LoVo (cell line): ENCODE measurements at regions not wholly inside any gene's neighbourhood (a gene's known extent, or its start where the extent isn't known, plus 50 kb on each side); places are given as distances from the start of the nearest gene placed in this dataset.

Source experiments
- DNase-seq: peaks from one replicate; pipeline ENCODE4 v3.0.0-alpha.2; 2016; ENCODE audit warnings: low spot score

DNA sequence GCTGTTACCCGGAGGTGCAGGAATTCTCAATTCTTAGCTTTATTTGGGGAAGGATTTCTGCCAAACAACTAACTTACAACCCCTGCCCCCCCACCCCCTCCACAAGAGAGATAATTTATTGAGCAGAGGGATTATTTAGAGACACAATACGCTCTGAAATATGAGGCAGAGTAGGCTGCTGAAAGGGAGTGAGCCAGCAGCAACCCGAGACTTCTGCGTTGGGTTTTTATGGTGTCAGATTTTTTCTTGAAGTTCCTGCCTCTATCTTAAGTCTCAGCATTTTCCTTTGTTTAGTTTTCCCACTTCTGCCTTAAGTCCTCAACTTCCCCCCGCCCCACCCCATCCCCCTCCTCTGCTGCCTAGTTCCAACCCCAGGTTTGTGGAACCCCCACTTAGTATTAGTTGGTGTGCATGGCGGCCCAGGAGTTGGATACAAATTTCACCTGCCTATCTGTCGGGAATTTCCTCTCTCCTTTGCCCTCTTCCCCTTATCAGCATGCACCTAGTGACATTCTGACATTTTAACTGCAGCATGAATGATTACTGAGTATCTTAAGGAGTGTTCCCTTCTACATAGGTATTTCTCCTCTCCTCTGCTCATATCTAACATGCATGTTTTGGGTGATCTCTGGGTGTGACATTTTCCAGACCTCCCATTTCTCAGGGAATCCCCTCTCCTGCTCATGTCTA lies 1635.9 kb upstream of the LRRTM1 start:
- DNase-seq = no peak

DNA sequence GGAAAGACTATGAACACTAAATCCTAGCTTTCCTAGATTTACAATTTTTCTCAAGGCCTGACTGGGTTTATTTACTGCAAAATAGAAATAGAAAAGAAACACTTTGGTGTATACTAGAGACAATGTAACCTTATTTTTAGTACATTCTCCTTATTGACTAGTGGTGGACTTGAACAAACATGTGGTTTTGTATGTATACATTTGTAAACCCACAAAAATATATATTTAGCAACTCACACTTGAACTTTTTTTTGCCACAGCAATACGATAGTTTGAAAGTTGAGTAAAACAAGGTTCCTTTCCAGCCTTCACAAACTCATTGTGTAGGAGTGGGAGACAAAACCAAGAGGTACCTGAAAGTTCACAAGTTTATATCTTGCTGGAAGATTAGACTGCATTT lies 1633.4 kb upstream of the LRRTM1 start:
- DNase-seq = no peak

DNA sequence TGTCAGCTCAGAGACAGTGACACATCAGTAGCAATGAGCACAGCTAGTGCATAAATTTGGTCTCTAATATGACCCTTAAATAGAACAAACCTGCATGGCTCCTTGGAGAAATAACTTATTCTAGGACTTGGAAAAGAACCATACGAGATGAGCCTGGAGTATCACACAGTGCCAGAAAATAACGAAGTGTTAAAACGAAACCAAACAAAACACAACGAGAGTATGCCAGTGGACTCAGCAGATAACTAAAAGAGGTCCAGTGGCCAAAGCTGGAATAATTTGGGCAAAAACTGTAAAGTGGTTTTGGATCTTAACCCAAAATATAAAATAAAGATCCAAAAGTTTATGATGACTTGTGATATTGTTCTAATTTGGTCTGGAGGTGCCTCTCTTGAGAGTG lies 1599.0 kb upstream of the LRRTM1 start:
- DNase-seq = no peak

DNA sequence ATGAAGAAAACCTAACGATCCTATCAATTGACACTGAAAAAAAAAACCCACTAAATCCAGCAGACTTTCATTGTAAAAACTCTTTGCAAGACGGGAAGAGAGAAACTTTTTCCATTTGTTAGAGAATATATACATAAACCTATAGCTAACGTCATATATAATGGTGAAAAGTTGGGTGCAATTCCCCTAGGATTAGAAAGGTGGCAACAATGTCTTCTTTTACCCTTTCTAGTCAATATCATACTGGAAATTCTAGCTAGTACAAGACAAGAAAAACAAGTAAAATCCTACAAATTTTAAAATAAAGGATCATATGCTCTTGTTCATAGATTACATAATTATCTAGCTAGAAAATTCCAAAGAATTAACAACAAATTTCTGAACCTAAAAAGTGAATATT lies 1596.5 kb upstream of the LRRTM1 start:
- DNase-seq = no peak

DNA sequence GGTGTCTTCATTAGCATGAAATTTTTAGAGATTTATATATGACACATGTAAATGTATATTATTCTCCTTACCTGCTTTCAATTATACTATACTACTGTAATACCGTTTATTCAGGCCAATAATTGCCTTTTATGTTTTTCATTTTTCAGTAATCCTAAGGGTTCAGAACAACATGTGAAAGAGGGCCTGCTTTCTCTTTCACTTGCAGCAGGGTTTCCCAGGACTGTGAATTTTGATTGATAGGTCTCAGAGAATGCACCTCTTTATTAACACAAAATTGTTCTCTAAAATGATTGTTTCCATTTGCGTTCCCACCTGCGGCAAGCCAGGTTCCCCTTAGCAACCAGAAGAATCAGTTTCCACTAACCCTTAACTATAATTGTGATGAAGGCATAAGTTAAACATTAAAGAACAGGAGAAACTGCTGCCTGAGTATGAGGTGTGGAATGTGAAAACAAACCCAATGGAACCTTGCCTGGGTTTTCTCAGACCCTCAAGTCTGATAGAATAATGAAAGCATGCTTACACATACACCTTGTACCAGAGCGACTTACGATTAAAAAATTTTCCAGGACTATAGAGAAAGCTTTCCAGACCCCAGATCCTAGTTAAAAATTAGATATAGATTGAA lies 1591.2 kb upstream of the LRRTM1 start:
- DNase-seq = no peak

DNA sequence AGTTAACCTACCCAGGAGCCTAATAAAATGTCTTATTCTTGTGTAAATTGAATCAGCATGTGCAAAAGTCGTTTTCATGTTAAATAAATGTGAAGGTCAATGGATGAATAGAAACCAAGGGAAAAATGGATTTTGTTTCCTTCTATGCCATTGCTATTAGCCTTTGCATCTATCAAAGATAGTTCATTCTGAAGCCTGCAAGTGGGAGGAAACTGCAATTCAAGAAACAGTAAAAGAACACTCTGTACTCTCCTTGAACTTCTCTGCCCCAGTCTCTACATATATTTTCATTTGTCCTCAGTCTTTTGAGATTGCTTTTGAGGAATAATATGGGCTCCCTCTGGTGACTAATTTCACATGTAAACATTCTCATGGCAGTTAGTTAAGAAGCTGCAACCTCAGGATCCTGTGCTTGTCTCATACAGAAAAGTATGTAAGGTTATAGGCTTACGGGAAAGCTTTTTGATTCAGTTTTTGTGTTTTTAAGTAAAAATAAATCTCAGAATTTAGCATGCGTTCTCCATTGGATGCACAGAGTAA lies 1590.0 kb upstream of the LRRTM1 start:
- DNase-seq = no peak

DNA sequence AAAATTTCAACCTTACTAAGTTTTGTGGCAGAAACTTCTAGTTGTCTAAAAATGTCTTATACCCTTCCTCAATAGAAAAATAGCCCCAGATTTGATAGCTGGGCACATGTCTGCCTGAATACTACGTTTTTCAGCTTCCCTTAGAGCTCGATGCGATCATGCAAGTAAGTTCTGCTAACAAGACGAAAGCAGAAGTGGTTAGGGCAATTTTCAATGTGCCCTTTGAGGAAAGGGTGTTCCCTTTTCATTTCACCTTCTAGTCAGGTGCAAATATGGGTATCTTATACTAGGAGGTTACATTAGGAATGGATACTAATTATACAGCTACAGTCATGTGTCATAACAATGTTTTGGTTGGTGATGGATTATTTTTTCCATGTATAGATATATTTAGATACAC lies 1572.1 kb upstream of the LRRTM1 start:
- DNase-seq = no peak

DNA sequence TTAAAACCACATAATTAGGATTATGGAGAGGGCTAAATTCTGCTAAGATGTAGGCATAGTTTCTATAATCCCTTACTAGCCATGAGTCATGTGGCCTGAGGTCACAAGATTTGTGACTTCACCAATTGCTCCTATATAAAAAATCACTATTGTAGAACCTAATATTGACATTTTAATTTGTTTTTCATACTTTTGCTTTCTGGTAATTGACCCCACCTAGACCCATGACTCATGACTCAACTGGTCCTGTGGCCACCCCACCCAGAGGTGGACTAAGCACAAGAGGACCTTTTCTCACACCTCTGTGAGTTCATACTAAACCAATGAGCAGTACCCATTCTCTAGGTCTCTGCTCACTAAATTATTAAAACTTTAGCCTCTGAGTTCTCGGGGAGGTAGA lies 1567.5 kb upstream of the LRRTM1 start:
- DNase-seq = no peak

DNA sequence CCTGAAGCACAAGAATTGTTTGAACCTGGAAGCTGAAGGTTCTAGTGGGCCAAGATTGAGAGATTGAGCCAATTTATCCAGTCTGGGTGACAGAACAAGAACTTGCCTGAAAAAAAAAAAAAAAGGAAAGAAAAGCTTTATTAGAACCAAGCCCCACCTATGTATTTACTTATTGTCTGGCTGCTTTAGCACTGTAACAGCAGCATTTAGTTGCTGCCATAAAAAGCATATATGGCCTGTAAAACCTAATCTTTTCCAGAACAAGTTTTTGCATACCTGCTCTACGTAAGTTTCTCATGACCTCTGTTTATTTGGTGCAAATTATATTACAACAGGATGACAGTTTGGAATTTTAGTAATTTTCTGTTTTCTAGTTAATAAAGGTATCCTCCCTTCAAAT lies 1565.6 kb upstream of the LRRTM1 start:
- no peak for DNase-seq

DNA sequence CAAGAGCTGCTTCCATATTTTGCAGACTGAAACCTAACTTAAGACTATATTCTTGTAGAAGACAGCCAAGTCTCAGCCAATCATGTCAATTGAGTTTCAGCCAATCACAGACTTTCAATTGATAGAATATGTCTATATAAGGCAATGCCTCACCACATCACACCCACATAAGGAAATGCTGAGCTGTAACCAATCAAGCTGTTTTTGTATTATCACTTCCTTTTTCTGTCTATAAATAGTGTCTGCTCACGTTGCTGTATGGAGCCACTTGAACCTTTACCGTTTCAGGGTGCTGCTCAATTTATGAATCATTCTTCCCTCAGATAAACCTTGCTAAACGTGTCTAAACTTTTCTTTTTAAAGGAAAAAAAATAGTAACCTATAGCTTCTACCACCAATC lies 1554.4 kb upstream of the LRRTM1 start:
- no peak for DNase-seq

DNA sequence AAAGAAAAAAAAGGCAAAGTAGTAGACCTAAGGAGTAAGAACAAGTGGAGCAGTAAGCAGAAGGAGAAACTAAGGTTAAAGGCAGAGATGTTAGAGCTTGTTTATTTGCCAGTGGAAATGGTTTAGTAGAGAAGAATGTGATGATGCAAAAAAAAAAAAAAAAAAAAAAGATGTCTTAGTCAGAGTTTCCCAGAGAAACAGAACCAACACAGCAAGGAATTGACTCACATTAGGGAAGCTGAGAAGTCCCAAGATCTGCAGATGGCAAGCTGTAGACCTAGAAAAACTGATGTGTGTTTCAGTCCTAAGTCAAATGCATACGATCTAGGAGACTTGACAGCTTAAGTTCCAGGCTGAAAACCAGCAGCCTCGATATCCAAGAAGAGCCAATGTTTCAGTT lies 1548.8 kb upstream of the LRRTM1 start:
- DNase-seq = no peak

DNA sequence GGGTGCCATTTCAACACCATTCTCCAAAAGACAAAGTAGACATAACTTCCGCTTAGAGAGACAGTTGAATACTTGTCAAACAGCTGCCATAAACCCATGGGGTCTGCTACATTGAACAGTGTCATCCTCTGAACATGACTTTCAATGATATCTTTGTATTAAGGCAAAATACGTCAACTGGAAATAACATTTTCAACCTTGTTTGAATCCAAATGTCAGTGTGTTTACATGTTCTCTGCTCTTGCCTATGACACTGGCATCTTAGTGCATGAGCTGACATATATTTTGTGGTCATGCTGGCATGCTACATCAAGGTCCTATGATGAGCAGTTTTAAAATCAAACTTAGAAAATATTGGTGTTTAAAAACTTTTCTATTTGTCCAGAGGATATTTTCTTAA lies 1548.1 kb upstream of the LRRTM1 start:
- DNase-seq = no peak

DNA sequence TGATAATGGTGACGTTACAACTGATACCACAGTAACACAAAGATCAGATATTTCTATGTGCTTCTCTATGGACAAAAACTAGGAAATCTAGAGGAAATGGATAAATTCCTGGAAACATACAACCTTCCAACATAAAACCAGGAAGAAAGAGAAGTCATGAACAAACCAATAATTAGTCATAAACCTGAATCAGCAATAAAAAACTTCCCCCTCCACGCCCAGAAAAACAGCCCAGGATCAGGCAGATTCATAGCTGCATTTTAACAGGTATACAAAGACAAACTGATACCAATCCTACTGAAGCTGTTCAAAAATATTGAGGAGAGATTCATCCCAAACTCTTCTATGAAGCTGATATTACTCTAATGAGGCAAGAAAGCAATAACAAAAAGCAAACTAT lies 1535.2 kb upstream of the LRRTM1 start:
- DNase-seq = no peak

DNA sequence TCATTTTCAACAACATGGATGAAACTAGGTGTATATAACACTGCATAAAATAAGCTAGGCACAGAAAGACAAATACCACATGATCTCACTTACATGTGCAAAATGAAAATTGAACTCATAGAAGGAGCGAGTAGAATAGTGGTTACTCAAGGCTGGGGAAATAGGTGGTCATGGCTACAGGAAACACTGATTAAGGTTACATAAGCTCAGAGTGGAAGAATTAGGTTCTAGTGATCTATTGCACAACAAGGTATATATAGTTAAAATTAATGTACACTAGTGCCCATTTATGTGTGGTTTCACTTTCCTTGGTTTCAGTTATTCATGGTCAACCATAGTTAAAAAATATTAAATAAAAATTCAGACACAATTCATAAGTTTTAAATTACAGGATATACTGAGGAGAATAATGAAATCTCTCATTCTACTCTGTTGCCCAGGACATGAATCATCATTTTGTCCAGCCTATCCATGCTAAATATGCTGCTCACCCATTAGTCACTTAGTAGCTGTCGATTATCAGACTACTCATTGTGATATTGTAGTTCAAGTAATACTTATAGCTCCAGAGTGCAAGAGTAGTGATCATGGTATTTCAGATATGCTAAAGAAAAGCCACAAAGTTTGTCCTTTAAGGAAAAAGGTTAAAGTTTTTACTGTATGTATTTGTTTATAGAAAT lies 1530.9 kb upstream of the LRRTM1 start:
- no peak for DNase-seq

DNA sequence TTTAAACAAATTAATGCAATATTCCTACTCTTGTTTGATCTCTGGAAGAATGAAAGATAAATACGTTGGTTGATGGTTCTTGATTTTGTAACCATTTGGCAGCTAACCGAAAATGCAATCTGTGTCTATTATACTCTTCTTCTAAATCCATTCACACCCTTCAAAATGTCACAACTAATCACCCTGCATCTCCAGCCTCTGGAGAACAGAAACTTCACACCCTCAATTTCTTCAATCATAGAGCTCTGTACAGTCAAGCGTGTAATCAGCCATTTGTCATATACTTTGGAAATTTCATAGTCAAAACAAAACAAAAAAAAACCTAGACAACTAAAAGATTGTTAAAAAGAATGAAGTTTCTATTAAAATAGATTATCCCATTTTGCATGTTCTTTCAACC lies 1482.3 kb upstream of the LRRTM1 start:
- DNase-seq = no peak

DNA sequence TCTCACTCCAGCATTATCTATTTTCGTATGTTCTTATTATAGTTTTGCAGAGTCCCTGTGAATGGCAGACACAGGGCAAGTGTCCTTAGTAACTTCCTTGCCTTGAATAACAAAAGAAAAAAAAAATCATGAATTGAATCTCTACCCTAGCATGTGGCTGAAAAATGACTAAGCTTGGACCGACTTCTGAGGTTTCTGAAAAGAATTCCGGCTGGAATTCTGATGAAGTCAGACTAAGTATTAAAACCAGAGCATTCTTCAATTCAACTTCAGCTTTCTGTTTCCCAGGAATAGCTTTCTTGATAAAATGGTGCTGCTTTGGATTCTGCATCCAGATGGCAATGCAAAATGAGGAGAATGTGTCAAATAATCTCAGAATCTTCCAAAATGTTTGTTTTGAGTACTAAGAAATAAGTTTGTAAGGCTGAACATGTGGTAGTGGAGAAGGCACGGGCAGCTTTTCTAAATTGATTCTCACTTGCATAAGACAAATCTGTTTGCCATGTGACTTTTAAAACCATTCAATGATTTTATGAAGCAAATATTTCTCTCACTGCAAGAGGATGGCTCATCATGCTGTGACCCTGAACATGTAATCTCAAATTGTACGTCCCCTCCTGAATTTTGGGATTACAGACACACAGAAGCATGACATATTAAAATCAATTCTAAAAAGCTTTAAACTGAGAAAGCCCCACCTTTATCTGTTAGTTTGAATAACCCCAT lies 1462.8 kb upstream of the LRRTM1 start:
- DNase-seq = no peak

DNA sequence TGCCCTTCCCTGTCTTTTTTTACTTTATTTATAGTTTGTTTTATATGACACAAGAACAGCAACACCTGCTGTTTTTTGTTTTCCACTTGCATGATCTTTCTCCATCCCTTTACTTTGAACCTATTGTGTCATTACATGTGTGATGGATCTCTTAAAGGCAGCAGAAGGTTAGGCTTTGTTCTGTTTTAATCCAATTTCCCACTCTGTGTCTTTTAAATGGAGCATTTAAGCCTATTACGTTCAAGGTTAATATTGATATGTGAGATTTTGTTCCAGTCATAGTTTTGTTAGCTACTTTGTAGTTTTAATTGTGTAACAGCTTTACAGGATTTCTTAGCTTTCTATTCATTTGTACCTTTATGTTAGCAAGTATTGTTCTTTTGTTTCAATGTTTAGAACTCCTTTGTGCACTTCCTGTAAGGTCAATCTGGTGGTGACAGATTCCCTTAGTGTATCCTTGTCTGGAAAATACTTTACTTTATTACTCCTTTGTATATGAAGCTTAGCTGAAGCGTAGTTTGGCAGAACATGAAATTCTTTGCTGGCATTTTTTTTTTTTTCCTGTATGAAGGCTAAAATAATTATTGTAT lies 1443.0 kb upstream of the LRRTM1 start:
- DNase-seq = no peak

DNA sequence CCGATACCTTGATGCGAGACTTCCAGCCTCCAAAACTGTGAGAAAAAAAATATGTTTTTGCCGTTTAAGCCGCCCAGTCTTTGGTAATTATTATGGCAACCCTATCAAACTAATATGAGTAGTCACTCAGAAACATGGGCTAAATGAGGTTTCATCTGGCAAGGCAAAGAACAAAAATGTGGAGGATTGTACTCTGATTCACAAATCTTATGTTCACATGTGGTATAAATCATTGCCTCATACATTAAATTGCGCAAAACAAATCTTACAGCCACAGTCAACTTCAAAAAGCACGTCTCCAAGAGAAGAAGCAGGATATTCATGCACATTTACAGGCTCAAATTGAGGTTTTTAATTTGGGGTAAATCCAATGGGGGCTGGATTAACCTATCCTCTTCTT lies 1435.4 kb upstream of the LRRTM1 start:
- DNase-seq = no peak

DNA sequence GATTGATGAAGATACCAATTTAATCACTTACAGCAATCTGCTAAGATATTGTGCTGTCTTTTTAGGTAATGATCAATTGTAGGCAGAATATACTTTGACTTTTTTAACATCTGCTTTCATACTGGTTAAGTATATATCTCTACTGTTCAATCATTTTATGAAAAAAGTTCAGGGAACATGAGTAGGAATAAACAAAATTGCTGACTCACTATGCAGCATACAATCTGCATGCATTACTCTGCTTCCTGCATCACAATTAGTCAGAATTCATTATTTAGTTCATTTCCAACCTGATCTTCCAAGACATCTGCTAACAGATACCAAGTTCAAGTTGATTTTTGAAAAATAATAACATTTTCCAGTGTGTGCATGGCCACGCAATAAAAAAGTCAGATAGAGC lies 1430.4 kb upstream of the LRRTM1 start:
- no peak for DNase-seq

DNA sequence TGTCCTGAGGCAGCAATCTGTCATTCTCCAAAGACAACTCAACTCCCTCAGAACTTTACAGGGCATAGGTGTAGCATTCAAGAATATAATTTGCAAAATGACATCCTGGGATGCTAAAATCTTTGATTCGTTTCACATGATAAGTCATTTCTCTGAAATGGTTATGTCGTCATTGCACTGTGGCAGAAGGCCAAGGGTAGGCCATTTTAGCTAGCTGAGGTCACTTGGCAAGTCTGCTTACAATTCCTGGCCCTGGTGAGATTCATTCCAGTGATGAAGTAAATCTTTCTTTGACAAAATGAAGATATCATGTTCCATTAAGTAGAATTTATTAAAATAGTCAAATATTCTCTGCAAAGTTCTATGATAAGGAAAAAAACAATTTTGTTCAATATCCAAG lies 1410.3 kb upstream of the LRRTM1 start:
- DNase-seq = no peak

DNA sequence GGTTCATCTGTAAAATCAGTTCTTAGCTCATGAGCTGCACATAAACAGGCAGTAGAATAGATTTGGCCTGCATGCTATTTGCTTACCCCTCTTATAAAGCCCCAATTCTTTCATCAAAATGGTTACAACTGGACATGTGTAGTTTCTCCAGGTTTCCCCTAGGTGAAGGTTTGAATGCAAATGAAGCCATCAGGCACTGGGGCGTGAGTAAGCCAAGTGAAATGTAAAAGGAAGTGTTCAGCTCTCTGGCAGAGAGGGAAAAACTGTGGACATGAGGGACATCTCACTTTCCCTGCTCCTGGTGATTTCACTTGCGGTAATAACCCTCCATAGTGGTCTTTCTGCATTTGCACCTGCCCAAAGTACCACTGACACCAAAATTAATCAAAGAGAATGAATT lies 1402.3 kb upstream of the LRRTM1 start:
- no peak for DNase-seq

DNA sequence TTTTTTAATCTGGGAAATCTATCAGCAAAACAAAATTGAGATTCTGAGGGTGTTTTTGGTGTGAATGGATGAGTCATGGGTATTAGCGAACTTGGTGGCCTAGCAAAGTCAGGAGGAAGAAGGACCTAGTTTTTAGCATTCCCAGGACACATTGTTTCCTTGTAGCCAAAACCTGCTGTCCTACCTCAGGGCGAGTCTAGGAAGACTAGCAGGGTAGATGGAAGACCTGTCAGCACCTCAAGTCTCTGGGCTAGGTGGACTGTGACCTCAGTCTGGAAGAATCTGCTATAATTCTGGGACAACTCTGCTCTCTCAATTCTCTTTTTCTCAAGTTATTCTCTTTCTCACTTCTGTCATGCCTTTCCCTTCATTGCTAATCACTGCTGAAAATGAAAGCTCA lies 1399.3 kb upstream of the LRRTM1 start:
- DNase-seq = no peak
